UCSD-AML1 (cell line): ENCODE measurements at regions not wholly inside any gene's neighbourhood (a gene's known extent, or its start where the extent isn't known, plus 50 kb on each side); places are given as distances from the start of the nearest gene placed in this dataset.
"Not testable (repeated sequence)": the region's sequence is repeated elsewhere in the genome, so short reads cannot be mapped to it uniquely, and the experiment has no call there.

Experiments used
- DNase-seq: peaks from one replicate; lab custom pipeline; 2025; ENCODE audit not compliant: unreplicated experiment; lab: John Stamatoyannopoulos, UW

GRCh38 chr6:50899306-50899870 lies 80.7 kb downstream of the TFAP2B start:
- DNase-seq: no peak

GRCh38 chr6:50902260-50902659 lies 83.6 kb downstream of the TFAP2B start:
- DNase-seq: no peak

- DNase-seq: no peak
Observed at GRCh38 chr6:50905297-50905696, 86.6 kb downstream of the TFAP2B start.

GRCh38 chr6:50907565-50907964 lies 88.9 kb downstream of the TFAP2B start:
- DNase-seq: no peak

- no peak for DNase-seq
Observed at GRCh38 chr6:50913105-50913770, 94.6 kb downstream of the TFAP2B start.

GRCh38 chr6:50921378-50921777 lies 102.7 kb downstream of the TFAP2B start:
- DNase-seq: not testable (repeated sequence)

GRCh38 chr6:50921968-50922367 lies 103.3 kb downstream of the TFAP2B start:
- DNase-seq: no peak

- DNase-seq: no peak
Observed at GRCh38 chr6:50922579-50923525, 104.2 kb downstream of the TFAP2B start.

GRCh38 chr6:50924758-50925157 lies 106.1 kb downstream of the TFAP2B start:
- DNase-seq: no peak

- no peak for DNase-seq
Observed at GRCh38 chr6:50925548-50925947, 106.9 kb downstream of the TFAP2B start.

GRCh38 chr6:50925981-50926380 lies 107.3 kb downstream of the TFAP2B start:
- DNase-seq: no peak

- DNase-seq: no peak
Observed at GRCh38 chr6:50927800-50928199, 109.1 kb downstream of the TFAP2B start.

- no peak for DNase-seq
Observed at GRCh38 chr6:50929323-50929722, 110.7 kb downstream of the TFAP2B start.

- no peak for DNase-seq
Observed at GRCh38 chr6:50935442-50935841, 116.8 kb downstream of the TFAP2B start.

GRCh38 chr6:50936277-50936681 lies 117.6 kb downstream of the TFAP2B start:
- DNase-seq: no peak

GRCh38 chr6:50939931-50940330 lies 121.3 kb downstream of the TFAP2B start:
- DNase-seq: no peak

GRCh38 chr6:50945789-50946188 lies 127.1 kb downstream of the TFAP2B start:
- DNase-seq: no peak

GRCh38 chr6:50952092-50952907 lies 133.6 kb downstream of the TFAP2B start:
- no peak for DNase-seq

GRCh38 chr6:50956014-50956413 lies 137.3 kb downstream of the TFAP2B start:
- DNase-seq: no peak

- DNase-seq: no peak
Observed at GRCh38 chr6:50958148-50958697, 139.6 kb downstream of the TFAP2B start.
